Stomach (tissue), 4 donors: ENCODE measurements at regions not wholly inside any gene's neighbourhood (a gene's known extent, or its start where the extent isn't known, plus 50 kb on each side); places are given as distances from the start of the nearest gene placed in this dataset.

ENCODE experiments used
- EP300 ChIP-seq: sonication (generic); formaldehyde crosslinking; IDR thresholded peaks from one replicate; pipeline ENCODE4 v1.6.1; 2017; ENCODE audit warnings: antibody characterized with exemption
- POLR2A ChIP-seq, 4 donors: fragments of 450-650 bp; IDR thresholded peaks; one replicate each; pipeline ENCODE4 v1.6.1; 2016; ENCODE audit warnings: antibody characterized with exemption in 4 of 4, control low read depth in 2 of 4, mild to moderate bottlenecking in 1 of 4, moderate library complexity in 1 of 4
- POLR2AphosphoS5 ChIP-seq, 3 donors: sonication (generic); formaldehyde crosslinking; IDR thresholded peaks; one replicate each; pipeline ENCODE4 v1.6.1; 2016; ENCODE audit warnings: antibody characterized with exemption in 3 of 3
- TF ChIP-seq, protein P1 (sequence below), 7 experiments: fragments of 450-650 bp in 4 of 7; fragments of 200-600 bp in 3 of 7; sonication (generic) in 3 of 7; IDR thresholded peaks; one replicate each; pipeline ENCODE4 v1.5.1; 2016 to 2019; ENCODE audit warnings: antibody characterized with exemption in 7 of 7, control low read depth in 2 of 7, mild to moderate bottlenecking in 1 of 7

DNA sequence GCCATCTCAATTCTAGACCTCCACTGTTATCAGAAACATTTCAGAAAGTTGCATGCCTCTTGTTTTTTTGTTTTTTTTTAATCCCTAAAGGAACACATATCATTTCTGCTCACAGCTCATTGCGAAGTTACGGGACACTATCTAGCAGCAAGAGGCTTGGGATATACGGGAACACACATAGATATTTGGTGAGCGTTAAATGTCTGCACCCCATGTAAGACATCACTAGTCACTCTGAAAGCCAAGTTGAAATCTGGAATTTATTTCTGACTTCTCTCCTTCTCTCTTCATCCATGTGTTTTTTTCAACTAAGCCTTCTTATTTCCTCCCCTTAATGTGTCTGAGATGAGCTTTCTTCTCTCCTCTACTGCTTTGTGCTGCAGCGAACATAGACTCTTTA, 683.7 kb downstream of the PDHA2 start:
- no peak for TF ChIP-seq POLR2A (IDR thresholded peaks at IDR 0.05)
- TF ChIP-seq, protein P1, sequence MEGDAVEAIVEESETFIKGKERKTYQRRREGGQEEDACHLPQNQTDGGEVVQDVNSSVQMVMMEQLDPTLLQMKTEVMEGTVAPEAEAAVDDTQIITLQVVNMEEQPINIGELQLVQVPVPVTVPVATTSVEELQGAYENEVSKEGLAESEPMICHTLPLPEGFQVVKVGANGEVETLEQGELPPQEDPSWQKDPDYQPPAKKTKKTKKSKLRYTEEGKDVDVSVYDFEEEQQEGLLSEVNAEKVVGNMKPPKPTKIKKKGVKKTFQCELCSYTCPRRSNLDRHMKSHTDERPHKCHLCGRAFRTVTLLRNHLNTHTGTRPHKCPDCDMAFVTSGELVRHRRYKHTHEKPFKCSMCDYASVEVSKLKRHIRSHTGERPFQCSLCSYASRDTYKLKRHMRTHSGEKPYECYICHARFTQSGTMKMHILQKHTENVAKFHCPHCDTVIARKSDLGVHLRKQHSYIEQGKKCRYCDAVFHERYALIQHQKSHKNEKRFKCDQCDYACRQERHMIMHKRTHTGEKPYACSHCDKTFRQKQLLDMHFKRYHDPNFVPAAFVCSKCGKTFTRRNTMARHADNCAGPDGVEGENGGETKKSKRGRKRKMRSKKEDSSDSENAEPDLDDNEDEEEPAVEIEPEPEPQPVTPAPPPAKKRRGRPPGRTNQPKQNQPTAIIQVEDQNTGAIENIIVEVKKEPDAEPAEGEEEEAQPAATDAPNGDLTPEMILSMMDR (IDR thresholded peaks at IDR 0.05): no peak
- TF ChIP-seq EP300: no peak
- no peak for TF ChIP-seq POLR2AphosphoS5 (IDR thresholded peaks at IDR 0.05)
